Ishikawa (cell line): ENCODE measurements at regions not wholly inside any gene's neighbourhood (a gene's known extent, or its start where the extent isn't known, plus 50 kb on each side); places are given as distances from the start of the nearest gene placed in this dataset.

Source experiments
- CEBPB ChIP-seq: IDR thresholded peaks from 2 replicates; pipeline ENCODE4 v1.6.1; 2012
- CREB1 ChIP-seq: IDR thresholded peaks from 2 replicates; pipeline ENCODE4 v1.6.1; 2012; ENCODE audit warnings: low read depth
- EGR1 ChIP-seq: IDR thresholded peaks from 2 replicates; pipeline ENCODE4 v1.6.1; 2012
- EP300 ChIP-seq: IDR thresholded peaks from 2 replicates; pipeline ENCODE4 v1.6.1; 2012; ENCODE audit warnings: borderline replicate concordance
- NFIC ChIP-seq: IDR thresholded peaks from 2 replicates; pipeline ENCODE4 v1.6.1; 2012
- RAD21 ChIP-seq: IDR thresholded peaks from 2 replicates; pipeline ENCODE4 v1.6.1; 2012; ENCODE audit warnings: low read depth
- TAF1 ChIP-seq: IDR thresholded peaks from 2 replicates; pipeline ENCODE4 v1.6.1; 2012; ENCODE audit warnings: low read depth, mild to moderate bottlenecking
- TCF12 ChIP-seq: IDR thresholded peaks from 2 replicates; pipeline ENCODE4 v1.6.1; 2012; ENCODE audit warnings: low read depth
- TEAD4 ChIP-seq: IDR thresholded peaks from 2 replicates; pipeline ENCODE4 v1.6.1; 2012
- YY1 ChIP-seq: IDR thresholded peaks from 2 replicates; pipeline ENCODE4 v1.6.1; 2012; ENCODE audit warnings: low read depth
- TF ChIP-seq, protein P1 (sequence below): IDR thresholded peaks from 2 replicates; pipeline ENCODE4 v1.6.1; 2012
- TF ChIP-seq, protein P2 (sequence below): IDR thresholded peaks from 2 replicates; pipeline ENCODE4 v1.6.1; 2012; ENCODE audit warnings: low read depth, mild to moderate bottlenecking
- TF ChIP-seq, protein P3 (sequence below): IDR thresholded peaks from 2 replicates; pipeline ENCODE4 v1.6.1; 2012

DNA sequence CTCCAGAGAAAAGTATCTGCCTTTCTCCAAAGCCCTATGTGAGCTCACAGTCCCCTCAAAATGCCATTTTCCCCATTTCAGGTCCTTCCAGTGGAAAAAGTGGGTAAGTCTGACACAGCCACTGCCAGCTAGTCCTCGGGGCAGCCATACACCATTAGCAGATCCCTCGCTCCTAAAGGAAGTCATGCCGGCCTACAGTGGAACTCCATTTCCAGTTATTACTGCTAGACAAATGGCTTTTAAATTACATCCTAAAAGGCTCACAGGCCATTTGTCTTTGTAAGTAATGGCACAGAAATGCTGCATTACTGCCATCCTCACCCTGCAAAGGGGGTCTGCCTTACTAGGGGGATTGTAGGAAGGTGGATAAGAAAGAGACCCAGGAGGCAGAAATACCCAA lies 259.4 kb upstream of the SIX2 start:
- no peak for TF ChIP-seq RAD21
- TF ChIP-seq, protein P1, sequence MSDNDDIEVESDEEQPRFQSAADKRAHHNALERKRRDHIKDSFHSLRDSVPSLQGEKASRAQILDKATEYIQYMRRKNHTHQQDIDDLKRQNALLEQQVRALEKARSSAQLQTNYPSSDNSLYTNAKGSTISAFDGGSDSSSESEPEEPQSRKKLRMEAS = no peak
- no peak for TF ChIP-seq CEBPB
- TF ChIP-seq YY1 = no peak
- TF ChIP-seq EP300 = no peak
- no peak for TF ChIP-seq TAF1
- no peak for TF ChIP-seq TCF12
- no peak for TF ChIP-seq EGR1
- TF ChIP-seq TEAD4 = no peak
- TF ChIP-seq, protein P2, sequence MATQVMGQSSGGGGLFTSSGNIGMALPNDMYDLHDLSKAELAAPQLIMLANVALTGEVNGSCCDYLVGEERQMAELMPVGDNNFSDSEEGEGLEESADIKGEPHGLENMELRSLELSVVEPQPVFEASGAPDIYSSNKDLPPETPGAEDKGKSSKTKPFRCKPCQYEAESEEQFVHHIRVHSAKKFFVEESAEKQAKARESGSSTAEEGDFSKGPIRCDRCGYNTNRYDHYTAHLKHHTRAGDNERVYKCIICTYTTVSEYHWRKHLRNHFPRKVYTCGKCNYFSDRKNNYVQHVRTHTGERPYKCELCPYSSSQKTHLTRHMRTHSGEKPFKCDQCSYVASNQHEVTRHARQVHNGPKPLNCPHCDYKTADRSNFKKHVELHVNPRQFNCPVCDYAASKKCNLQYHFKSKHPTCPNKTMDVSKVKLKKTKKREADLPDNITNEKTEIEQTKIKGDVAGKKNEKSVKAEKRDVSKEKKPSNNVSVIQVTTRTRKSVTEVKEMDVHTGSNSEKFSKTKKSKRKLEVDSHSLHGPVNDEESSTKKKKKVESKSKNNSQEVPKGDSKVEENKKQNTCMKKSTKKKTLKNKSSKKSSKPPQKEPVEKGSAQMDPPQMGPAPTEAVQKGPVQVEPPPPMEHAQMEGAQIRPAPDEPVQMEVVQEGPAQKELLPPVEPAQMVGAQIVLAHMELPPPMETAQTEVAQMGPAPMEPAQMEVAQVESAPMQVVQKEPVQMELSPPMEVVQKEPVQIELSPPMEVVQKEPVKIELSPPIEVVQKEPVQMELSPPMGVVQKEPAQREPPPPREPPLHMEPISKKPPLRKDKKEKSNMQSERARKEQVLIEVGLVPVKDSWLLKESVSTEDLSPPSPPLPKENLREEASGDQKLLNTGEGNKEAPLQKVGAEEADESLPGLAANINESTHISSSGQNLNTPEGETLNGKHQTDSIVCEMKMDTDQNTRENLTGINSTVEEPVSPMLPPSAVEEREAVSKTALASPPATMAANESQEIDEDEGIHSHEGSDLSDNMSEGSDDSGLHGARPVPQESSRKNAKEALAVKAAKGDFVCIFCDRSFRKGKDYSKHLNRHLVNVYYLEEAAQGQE = no peak
- no peak for TF ChIP-seq CREB1
- no peak for TF ChIP-seq NFIC
- TF ChIP-seq, protein P3, sequence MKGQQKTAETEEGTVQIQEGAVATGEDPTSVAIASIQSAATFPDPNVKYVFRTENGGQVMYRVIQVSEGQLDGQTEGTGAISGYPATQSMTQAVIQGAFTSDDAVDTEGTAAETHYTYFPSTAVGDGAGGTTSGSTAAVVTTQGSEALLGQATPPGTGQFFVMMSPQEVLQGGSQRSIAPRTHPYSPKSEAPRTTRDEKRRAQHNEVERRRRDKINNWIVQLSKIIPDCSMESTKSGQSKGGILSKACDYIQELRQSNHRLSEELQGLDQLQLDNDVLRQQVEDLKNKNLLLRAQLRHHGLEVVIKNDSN = no peak
